HEK293T (cell line): ENCODE measurements at regions not wholly inside any gene's neighbourhood (a gene's known extent, or its start where the extent isn't known, plus 50 kb on each side); places are given as distances from the start of the nearest gene placed in this dataset.

ENCODE experiments used
- ARNT ChIP-seq: fragments of 450-650 bp; IDR thresholded peaks from 2 replicates; pipeline ENCODE4 v1.6.1; 2017; ENCODE audit warnings: mild to moderate bottlenecking
- FOXK2 ChIP-seq: fragments of 450-650 bp; IDR thresholded peaks from 2 replicates; pipeline ENCODE4 v1.6.1; 2016; ENCODE audit warnings: mild to moderate bottlenecking
- SP1 ChIP-seq: fragments of 450-650 bp; IDR thresholded peaks from 2 replicates; pipeline ENCODE4 v1.6.1; 2017

DNA sequence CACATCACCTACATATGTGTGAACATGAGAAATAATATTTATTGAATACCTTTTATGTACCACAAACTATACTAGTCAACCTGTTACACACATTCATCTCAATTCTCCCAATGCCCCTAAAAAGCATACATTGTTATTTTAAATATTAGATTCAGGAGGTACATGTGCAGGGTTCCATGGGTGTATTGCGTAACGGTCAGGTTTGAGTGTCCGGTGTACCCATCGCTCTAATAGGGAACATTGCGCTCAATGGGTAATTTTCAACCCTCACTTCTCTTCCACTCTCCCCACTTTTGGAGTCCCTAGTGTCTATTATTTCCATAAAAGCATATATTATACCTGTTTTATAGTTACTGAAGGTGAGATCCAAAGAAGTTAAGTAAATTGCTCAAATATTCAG lies 82.0 kb downstream of the IFI44 start:
- TF ChIP-seq SP1 = no peak
- TF ChIP-seq FOXK2 = no peak
- no peak for TF ChIP-seq ARNT
